AG09319 (cell line): ENCODE measurements at regions not wholly inside any gene's neighbourhood (a gene's known extent, or its start where the extent isn't known, plus 50 kb on each side); places are given as distances from the start of the nearest gene placed in this dataset.

Experiments used
- DNase-seq: peaks from one replicate; pipeline ENCODE4 v3.0.0-alpha.2; 2010; ENCODE audit warnings: low read depth; ENCODE audit errors: extremely low read depth
- CTCF ChIP-seq: IDR thresholded peaks from 2 replicates; pipeline ENCODE4 v1.5.1; 2011; ENCODE audit warnings: low read depth, mild to moderate bottlenecking, inconsistent platforms, low read length, moderate library complexity

- no peak for DNase-seq
- TF ChIP-seq CTCF: no peak
Observed at GRCh38 chr3:150020527-150020926, 49.8 kb upstream of the PFN2 start.
